Activated CD8-positive, alpha-beta T cell treated with anti-CD3 and anti-CD28 coated beads, Interleukin-2, amount 10 ng/mL, durations not matched to agents 7 days and 5 days (primary cell): ENCODE measurements at regions not wholly inside any gene's neighbourhood (a gene's known extent, or its start where the extent isn't known, plus 50 kb on each side); places are given as distances from the start of the nearest gene placed in this dataset.

Experiments used
- ATAC-seq: fragments of 150-1000 bp; cut with Tn5 transposase; one replicate; pipeline ENCODE4 v1.10.0; 2021; ENCODE audit warnings: moderate library complexity
- CTCF ChIA-PET: fragments of 350-600 bp; sonication (Branson Sonifier 250); formaldehyde crosslinking; loops from one replicate; lab custom pipeline; 2021; ENCODE audit warnings: antibody characterized with exemption; lab: Charles Lee
- POLR2A ChIA-PET: fragments of 350-600 bp; sonication (Branson Sonifier 250); formaldehyde crosslinking; loops from one replicate; lab custom pipeline; 2021; ENCODE audit warnings: antibody characterized with exemption; lab: Charles Lee
- DNase-seq: peaks from one replicate; pipeline ENCODE4 v3.0.0-alpha.2; 2020
- H3K27ac Mint-ChIP-seq: one replicate; pipeline ENCODE4 v1.8.0; 2021; ENCODE audit warnings: mild to moderate bottlenecking, mixed read lengths
- H3K27me3 Mint-ChIP-seq: one replicate; pipeline ENCODE4 v1.8.0; 2021; ENCODE audit warnings: low read depth, mixed read lengths
- H3K36me3 Mint-ChIP-seq: one replicate; pipeline ENCODE4 v1.8.0; 2021; ENCODE audit warnings: low read depth, mixed read lengths
- H3K4me1 Mint-ChIP-seq: one replicate; pipeline ENCODE4 v1.8.0; 2021; ENCODE audit warnings: low read depth, mixed read lengths
- H3K4me3 Mint-ChIP-seq: one replicate; pipeline ENCODE4 v1.8.0; 2021; ENCODE audit warnings: mild to moderate bottlenecking, mixed read lengths
- H3K9me3 Mint-ChIP-seq: one replicate; pipeline ENCODE4 v1.8.0; 2022; ENCODE audit warnings: mixed read lengths; ENCODE audit not compliant: insufficient read depth

GRCh38 chr13:22497991-22498780, 682.6 kb upstream of the SGCG start:
- no peaks in the 10 kb centered on the region for H3K27me3 Mint-ChIP-seq
- ChIA-PET POLR2A (no interaction called here), CTCF (interaction anchor here (0.6 kb wide), 1 partner anchor 587 kb away, joined by 3 read pairs; no protein-coding TSS in a partner anchor)
- H3K4me1 Mint-ChIP-seq = no peaks in the 10 kb centered on the region
- no peaks in the 10 kb centered on the region for H3K36me3 Mint-ChIP-seq
- no peak overlapping the region for H3K4me3 Mint-ChIP-seq
- H3K27ac Mint-ChIP-seq = no peak overlapping the region
- DNase-seq (no peak), ATAC-seq (no peak)
- H3K9me3 Mint-ChIP-seq = peaks cover 3% of the 10 kb centered on the region

DNA sequence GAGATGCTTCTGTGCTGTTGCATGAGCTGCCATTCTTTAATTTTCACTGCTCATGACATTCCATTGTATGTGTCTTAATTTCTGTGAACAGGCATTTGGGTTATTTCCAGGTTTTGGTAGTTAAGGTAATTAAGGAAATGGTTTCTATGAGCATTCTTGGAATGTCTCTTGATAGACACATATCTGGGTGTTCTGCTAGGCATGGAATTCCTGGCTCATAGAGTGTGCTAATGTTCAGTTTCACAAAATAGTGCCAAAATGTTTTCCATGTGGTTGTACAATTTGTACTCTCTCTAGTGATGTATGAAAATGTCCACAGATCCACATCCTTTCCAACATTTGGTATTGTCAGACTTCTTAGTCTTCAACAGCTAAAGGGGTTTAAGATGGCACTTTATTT, 680.9 kb upstream of the SGCG start:
- CTCF ChIA-PET = no interaction called here

GRCh38 chr13:22505489-22505888, 675.3 kb upstream of the SGCG start:
- H3K27ac Mint-ChIP-seq = no peak overlapping the region
- POLR2A ChIA-PET = no interaction called here
- no peaks in the 10 kb centered on the region for H3K36me3 Mint-ChIP-seq
- no peaks in the 10 kb centered on the region for H3K9me3 Mint-ChIP-seq
- no peaks in the 10 kb centered on the region for H3K4me1 Mint-ChIP-seq
- H3K27me3 Mint-ChIP-seq = no peaks in the 10 kb centered on the region
- DNase-seq = no peak
- no peak overlapping the region for H3K4me3 Mint-ChIP-seq
- no peak for ATAC-seq
- CTCF ChIA-PET = no interaction called here

More for the DNA sequence above, 680.9 kb upstream of the SGCG start:
- Mint-ChIP-seq H3K27me3 (no peaks in the 10 kb centered on the region), H3K4me3 (no peak overlapping the region), H3K4me1 (no peaks in the 10 kb centered on the region), H3K27ac (no peak overlapping the region), H3K9me3 (peaks cover 3% of the 10 kb centered on the region), H3K36me3 (no peaks in the 10 kb centered on the region)
- ATAC-seq (no peak), DNase-seq (no peak)
- POLR2A ChIA-PET = no interaction called here

DNA sequence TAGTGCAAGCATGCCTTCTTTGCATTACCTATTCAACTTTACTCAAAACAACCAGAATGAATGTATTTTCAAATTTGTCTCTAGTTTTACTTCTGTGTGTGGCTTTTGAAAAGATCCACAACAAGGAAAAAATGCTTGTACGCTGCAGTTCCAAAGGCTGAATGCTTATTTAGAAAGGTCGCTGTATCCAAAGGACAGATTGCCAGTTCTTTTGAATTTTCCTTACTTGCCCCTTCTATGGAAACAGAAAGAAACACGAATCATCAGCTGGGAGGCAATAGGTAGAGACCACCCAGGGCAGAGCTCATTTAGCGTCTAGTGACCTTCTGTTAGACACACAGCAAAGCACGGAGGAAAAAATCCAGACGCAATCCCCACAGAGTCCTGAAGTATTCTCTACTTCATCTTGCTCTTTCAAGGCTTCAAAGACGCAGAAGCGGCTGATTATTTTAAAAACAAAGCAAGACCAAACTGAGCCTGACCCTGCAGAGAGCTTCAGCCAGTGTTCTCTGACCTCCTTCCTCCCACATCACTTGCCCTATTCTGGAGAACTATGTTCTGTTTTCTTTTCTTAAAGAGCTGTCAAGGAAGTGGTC, 674.6 kb upstream of the SGCG start:
- H3K36me3 Mint-ChIP-seq = no peaks in the 10 kb centered on the region
- POLR2A ChIA-PET = no interaction called here
- H3K4me3 Mint-ChIP-seq = no peak overlapping the region
- H3K4me1 Mint-ChIP-seq = no peaks in the 10 kb centered on the region
- ATAC-seq (no peak), DNase-seq (no peak)
- no peak overlapping the region for H3K27ac Mint-ChIP-seq
- CTCF ChIA-PET = no interaction called here
- H3K27me3 Mint-ChIP-seq = no peaks in the 10 kb centered on the region
- H3K9me3 Mint-ChIP-seq = no peaks in the 10 kb centered on the region

DNA sequence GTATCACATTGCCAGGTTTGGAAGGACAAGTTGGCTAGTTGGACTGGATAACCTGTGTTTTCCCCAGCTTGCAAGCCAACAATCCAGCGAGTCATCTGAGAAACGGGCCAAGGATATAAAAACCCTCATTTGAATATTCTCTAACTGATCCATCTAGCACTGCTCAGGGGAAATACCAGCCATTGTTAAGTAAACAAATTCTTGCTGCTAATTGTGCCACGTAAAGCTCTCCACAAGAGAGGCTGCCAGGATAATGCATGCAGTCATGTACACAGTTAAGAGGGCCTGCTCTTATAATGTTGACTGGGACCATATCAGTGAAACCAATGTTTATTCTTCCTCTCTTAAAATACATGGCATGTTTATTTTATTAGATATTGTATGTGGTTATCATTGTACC, 663.2 kb upstream of the SGCG start:
- no peak overlapping the region for H3K27ac Mint-ChIP-seq
- peaks cover 3% of the 10 kb centered on the region for H3K9me3 Mint-ChIP-seq
- ChIA-PET CTCF (no interaction called here), POLR2A (no interaction called here)
- no peaks in the 10 kb centered on the region for H3K4me1 Mint-ChIP-seq
- no peak overlapping the region for H3K4me3 Mint-ChIP-seq
- DNase-seq (no peak), ATAC-seq (no peak)
- no peaks in the 10 kb centered on the region for H3K27me3 Mint-ChIP-seq
- H3K36me3 Mint-ChIP-seq = no peaks in the 10 kb centered on the region

DNA sequence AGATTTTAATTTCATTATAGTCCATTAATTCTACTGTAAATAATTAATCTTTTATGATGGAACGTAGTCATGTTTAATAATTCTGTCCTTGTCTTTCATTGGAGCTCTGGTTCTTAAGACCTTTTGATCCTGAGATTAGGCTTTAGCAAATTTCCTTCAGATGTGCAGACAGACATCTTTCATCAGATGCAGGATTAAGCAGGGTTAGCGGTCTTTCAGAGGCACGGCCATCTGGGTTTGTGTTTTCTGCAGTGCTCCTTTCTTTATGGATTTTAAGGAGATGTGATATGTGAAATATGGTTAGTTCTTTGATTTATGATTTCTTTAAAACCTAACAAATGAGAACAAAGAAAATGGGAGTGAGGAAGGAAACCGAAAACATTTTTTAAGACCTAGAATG, 643.9 kb upstream of the SGCG start:
- DNase-seq (no peak), ATAC-seq (no peak)
- no peaks in the 10 kb centered on the region for H3K27me3 Mint-ChIP-seq
- POLR2A ChIA-PET = no interaction called here
- H3K4me3 Mint-ChIP-seq = no peak overlapping the region
- CTCF ChIA-PET = no interaction called here
- no peaks in the 10 kb centered on the region for H3K4me1 Mint-ChIP-seq
- H3K27ac Mint-ChIP-seq = no peak overlapping the region
- peaks cover 10% of the 10 kb centered on the region for H3K9me3 Mint-ChIP-seq
- peaks cover 1% of the 10 kb centered on the region for H3K36me3 Mint-ChIP-seq

DNA sequence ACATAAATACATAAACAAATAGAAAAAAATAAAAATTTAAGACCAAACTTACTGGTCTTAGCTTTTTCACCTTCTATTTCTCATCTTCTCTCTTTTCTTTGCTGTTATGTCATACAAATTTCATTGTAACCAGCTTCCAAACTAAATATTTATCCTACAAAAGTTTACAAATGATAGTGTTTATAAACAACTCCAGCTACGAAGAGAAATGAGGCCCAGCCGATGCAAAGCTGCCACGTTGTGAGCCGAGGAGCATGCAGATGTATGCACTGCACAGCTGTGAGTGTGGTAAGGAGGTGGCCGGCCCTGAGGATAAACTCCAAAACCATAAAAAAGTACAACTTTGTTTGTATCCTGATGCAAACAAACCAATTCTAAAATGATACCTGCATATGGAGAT, 642.4 kb upstream of the SGCG start:
- ATAC-seq (no peak), DNase-seq (no peak)
- ChIA-PET POLR2A (no interaction called here), CTCF (no interaction called here)
- no peaks in the 10 kb centered on the region for H3K4me1 Mint-ChIP-seq
- H3K36me3 Mint-ChIP-seq = no peaks in the 10 kb centered on the region
- H3K9me3 Mint-ChIP-seq = peaks cover 10% of the 10 kb centered on the region
- no peak overlapping the region for H3K27ac Mint-ChIP-seq
- no peak overlapping the region for H3K4me3 Mint-ChIP-seq
- no peaks in the 10 kb centered on the region for H3K27me3 Mint-ChIP-seq

DNA sequence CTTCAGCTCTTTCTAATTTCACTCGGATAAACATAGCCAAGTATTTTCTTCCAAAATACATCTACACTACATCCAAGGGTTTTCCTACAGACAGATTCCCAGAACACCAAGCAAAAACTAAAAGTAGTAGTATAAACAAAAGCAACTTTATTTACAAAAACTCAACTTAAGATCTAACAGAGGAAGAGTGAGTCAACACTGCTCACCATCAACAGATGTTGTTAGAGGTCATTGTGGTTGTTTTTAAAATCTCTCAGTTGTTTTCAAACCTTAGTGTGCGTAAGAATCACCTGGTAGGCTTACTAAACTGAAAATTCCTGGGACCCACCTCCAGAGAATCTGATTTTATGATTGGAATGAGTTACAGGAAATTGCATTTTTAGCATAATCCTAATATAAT, 631.7 kb upstream of the SGCG start:
- DNase-seq = no peak
- CTCF ChIA-PET = no interaction called here
- no peaks in the 10 kb centered on the region for H3K4me1 Mint-ChIP-seq

DNA sequence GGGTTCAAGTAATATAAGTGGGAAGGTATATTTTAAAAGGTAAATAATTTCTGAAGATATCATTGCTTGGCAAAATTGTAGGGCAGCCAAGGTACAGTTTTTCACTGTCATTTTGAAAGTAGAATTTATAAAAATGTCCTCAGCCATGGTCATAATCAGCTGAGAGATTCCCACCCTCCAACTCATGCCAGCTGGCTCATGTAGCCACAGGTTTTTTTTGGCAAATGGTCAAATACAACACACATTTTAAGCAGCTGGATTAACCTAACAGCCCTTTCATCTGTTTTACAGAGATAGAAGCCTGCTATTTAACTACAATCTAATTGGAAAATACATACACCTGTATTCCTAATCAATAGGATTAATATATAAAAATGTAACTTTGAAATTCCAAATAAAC, 619.2 kb upstream of the SGCG start:
- DNase-seq (no peak), ATAC-seq (no peak)
- ChIA-PET POLR2A (no interaction called here), CTCF (no interaction called here)
- H3K4me1 Mint-ChIP-seq = no peaks in the 10 kb centered on the region
- H3K27me3 Mint-ChIP-seq = no peaks in the 10 kb centered on the region
- H3K9me3 Mint-ChIP-seq = peaks cover 22% of the 10 kb centered on the region
- H3K4me3 Mint-ChIP-seq = no peak overlapping the region
- H3K36me3 Mint-ChIP-seq = no peaks in the 10 kb centered on the region
- H3K27ac Mint-ChIP-seq = no peak overlapping the region

More for the DNA sequence above, 631.7 kb upstream of the SGCG start:
- Mint-ChIP-seq H3K36me3 (peaks cover 4% of the 10 kb centered on the region), H3K4me3 (no peak overlapping the region), H3K27me3 (no peaks in the 10 kb centered on the region), H3K27ac (no peak overlapping the region), H3K9me3 (peaks cover 11% of the 10 kb centered on the region)
- POLR2A ChIA-PET = no interaction called here
- no peak for ATAC-seq

DNA sequence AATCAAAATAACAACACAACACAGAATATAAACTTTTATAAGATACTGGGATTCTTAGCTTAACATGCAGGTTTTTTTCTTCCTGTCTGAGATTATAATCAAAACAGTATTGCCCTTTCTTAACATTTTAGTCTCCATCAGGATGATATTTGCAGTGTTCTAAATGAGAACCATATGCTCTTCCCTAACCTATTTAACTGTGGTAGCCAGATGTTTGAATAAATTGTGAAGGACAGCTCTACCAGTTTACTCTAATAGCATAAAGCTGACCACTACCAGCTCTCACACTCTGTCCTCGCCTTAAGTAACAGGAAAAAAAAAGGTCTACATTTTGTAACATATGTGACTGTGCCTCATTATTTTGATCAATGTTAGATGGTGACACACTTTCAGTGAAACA, 618.7 kb upstream of the SGCG start:
- CTCF ChIA-PET = no interaction called here
- H3K36me3 Mint-ChIP-seq = no peaks in the 10 kb centered on the region
- ATAC-seq = no peak
- no peak for DNase-seq
- H3K9me3 Mint-ChIP-seq = peaks cover 22% of the 10 kb centered on the region
- no peaks in the 10 kb centered on the region for H3K27me3 Mint-ChIP-seq
- POLR2A ChIA-PET = no interaction called here
- H3K4me3 Mint-ChIP-seq = no peak overlapping the region
- no peaks in the 10 kb centered on the region for H3K4me1 Mint-ChIP-seq
- H3K27ac Mint-ChIP-seq = no peak overlapping the region

GRCh38 chr13:22563272-22563671, 617.5 kb upstream of the SGCG start:
- no peaks in the 10 kb centered on the region for H3K4me1 Mint-ChIP-seq
- H3K4me3 Mint-ChIP-seq = no peak overlapping the region
- DNase-seq = no peak
- ChIA-PET POLR2A (no interaction called here), CTCF (no interaction called here)
- ATAC-seq = no peak
- no peak overlapping the region for H3K27ac Mint-ChIP-seq
- H3K9me3 Mint-ChIP-seq = peaks cover 29% of the 10 kb centered on the region
- H3K36me3 Mint-ChIP-seq = no peaks in the 10 kb centered on the region
- H3K27me3 Mint-ChIP-seq = no peaks in the 10 kb centered on the region

DNA sequence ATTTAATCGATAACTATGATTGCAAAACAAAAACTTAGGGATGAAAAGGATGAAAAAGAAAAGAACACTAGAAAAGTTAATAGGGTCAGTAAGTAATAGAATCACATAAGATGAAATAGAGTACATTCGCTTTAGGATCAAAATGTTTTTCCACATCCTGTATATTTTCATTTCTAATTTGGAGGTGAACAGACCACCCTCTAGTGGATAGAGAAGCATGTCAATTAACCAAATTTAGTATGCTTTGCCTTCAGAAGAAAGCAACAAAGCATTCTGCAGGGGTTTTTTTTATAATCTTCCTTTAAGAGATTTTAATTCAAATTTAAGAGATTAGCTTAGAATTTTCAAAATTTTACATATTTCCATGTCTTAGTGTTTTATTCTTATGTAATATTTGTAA, 611.0 kb upstream of the SGCG start:
- Mint-ChIP-seq H3K4me3 (no peak overlapping the region), H3K9me3 (peaks cover 26% of the 10 kb centered on the region)

More for the DNA sequence above, 611.0 kb upstream of the SGCG start:
- DNase-seq = no peak
- Mint-ChIP-seq H3K36me3 (no peaks in the 10 kb centered on the region), H3K27ac (no peak overlapping the region), H3K4me1 (no peaks in the 10 kb centered on the region), H3K27me3 (no peaks in the 10 kb centered on the region)
- CTCF ChIA-PET = no interaction called here
- ATAC-seq = no peak
- POLR2A ChIA-PET = no interaction called here
